ENCODE measurements at regions not wholly inside any gene's neighbourhood (a gene's known extent, or its start where the extent isn't known, plus 50 kb on each side); places are given as distances from the start of the nearest gene placed in this dataset.
"Not testable (repeated sequence)": the region's sequence is repeated elsewhere in the genome, so short reads cannot be mapped to it uniquely, and the experiment has no call there.

DNA sequence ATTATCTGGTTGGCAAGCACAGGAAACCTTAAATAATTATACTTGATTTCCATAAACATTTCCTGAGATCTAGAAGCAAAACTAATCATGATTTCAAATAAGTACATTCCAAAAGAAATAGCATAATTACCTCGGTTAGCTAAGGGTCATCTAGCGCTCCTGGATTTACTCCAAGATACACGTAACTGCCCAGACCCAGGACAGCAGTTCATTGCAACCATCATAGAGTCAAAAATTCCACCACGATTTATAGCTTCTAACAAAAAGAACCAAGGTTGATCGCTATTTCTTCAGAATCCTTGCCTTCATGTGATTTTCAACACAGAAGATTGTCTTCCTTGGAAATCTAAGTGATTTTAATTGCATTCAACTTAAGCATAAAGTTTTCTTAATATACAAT lies 1235.5 kb upstream of the TENM3 start:
- DNase-seq: no peak

DNA sequence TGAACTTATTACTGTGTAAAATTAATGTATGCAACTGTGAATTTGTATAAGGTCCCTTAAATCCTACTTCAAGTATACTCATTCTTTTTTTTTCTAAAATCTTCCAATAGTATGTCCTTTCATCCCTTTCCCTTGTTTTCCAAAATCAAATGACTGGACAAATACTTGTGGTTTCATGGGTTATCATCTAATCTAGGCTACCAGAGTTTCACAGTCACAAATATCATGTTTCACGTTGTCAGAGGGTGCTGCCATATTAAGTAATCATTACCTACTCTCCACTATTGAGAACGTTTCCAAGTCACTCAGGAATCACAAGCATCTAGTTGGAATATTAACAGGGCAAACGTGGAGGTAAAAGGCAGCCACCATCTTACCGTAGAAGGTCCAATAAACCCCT lies 1235.0 kb upstream of the TENM3 start:
- DNase-seq: no peak

DNA sequence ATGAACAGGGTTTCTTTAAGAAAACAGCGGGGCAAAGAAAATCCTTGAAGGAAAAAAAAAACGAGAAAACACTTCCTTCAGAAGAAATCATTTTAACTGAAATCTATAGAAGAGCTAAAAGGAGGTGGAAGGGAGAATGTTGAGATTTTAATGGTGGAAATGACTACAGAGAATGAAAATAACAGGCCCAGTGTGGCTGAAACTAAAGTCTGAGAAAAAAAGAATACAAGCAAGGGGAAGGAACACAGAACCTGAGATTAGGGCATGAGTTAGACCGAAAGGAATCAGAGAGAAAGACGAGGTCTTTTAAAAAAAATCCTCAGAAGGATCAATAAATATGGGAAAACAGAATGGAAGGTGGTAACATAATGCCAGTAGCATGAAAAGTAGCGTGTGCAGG lies 1230.0 kb upstream of the TENM3 start:
- no peak for DNase-seq

DNA sequence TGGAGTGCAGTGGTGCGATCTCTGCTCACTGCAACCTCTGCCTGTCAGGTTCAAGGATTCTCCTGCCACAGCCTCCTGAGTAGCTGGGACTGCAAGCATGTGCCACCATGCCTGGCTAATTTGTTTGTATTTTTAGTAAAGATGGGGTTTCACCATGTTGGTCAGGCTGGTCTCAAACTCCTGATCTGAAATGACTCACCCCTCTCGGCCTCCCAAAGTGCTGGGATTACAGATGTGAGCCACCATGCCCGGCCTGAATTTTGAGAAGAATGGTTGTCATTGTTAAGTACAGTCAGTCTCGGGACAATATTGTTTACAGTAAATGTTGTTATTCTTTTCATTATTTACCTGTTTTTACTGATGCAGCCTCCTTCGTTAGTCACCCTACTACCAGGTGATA lies 1226.2 kb upstream of the TENM3 start:
- no peak for DNase-seq

DNA sequence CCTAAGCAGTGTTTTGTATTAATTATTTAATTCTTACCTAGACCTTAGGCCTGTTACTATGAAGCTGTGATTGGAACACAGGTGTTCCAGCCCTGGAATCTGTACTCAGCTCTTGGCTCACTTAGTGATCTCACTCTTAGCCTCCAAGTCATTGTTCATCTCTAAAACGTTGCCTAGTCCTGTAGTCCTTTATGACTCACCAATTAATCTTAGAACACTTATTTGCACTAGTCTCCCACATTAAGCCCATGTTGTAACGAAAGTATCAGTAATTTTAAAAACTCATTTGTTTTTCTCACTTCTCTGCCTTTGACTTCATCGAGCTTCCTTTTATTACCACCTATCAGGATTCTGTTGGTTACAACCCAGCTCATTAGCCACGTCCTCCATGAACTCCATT lies 1224.7 kb upstream of the TENM3 start:
- no peak for DNase-seq

DNA sequence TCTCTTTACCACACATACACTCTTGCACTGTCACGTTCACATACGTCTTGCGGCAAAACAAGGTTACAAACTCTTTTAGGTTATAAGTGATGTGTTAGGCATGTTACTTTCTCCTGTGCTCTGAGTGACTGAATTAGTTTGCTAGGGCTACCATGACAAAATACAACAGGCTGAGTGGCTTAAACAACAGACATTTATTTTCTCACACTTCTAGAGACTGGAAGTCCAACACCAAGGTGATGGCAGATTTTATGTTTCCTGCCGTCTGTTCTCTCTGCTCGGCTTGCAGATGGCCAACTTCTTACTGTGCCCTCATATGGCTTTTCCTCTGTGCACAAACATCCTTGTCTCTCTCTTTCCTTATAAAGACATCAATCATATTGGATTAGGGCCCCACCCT lies 1224.3 kb upstream of the TENM3 start:
- no peak for DNase-seq

DNA sequence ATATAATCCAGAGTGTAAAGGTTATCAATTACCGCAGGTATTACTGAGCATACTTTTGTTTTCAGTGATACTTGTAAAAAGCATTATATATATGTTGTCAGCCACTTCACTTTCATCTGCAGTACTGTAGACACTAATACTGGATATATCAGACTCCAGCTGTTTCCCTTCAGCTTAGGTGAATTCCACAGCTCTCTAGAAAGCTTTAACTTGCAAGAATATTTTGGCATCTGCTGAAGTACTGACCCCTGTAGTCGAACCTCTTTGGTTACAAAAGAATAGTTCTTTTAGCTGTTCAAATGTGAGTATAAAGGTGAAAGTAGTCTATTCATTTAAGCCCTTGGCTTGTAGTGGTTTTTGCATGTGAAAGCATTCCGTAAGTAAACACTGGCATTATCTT lies 1222.7 kb upstream of the TENM3 start:
- DNase-seq: no peak

DNA sequence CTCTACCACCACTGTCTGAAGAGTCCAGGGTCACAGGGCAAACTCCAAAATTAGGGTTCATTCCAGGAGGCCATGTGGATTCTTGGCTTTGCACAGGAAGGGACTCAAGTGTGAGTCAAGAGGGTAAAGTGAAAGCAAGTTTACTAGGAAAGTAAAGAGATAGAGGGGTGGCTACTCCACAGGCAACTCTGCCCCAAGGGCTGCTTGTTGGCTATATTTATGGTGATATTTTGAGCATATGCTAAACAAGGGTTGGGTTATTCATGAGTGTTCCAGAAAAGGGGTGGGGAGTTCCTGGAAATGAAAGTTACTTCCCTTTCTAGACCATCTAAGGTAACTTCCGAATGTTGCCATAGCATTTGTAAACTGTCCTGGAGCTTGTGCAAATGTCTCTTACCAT lies 1222.0 kb upstream of the TENM3 start:
- no peak for DNase-seq

DNA sequence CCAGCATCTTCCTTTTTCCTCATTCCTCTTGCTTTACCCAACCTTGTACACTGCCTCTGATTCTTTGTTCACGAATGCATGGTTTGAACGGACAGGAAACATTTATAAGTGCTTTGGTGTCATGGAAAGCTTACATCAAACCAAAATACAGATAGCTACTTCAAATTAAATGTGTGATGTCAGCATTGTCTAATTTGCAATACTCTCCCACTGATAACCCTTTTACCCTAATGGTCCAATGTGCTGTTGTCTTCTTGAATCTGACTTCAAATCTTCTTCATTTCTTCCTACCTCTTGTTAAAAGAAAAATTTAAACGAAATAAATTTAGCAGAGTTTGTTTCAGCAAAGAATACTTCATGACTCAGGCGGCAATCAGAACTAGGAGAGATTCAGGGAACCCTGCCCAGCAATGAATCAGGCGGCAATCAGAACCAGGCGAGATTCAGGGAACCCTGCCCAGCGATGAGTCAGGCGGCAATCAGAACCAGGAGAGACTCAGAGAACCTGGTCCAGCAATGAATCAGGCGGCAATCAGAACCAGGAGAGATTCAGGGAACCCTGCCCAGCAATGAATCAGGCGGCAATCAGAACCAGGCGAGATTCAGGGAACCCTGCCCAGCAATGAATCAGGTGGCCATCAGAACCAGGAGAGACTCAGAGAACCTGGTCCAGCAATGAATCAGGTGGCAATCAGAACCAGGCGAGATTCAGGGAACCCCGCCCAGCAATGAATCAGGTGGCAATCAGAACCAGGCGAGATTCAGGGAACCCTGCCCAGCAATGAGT lies 1212.9 kb upstream of the TENM3 start:
- DNase-seq: not testable (repeated sequence)

DNA sequence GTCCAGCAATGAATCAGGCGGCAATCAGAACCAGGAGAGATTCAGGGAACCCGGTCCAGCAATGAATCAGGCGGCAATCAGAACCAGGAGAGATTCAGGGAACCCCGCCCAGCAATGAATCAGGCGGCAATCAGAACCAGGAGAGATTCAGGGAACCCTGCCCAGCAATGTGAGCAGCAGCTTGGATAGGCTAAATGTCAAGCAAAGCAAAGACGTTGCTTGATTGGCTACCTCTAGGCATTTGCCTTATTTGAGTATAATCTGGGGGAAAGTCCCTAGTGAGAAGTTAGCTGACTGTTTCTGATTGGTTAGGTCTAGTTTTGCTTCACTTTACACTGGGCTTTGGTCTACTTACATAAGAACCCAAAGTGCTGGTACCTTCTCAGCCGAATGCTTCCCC lies 1212.2 kb upstream of the TENM3 start:
- DNase-seq: no peak

DNA sequence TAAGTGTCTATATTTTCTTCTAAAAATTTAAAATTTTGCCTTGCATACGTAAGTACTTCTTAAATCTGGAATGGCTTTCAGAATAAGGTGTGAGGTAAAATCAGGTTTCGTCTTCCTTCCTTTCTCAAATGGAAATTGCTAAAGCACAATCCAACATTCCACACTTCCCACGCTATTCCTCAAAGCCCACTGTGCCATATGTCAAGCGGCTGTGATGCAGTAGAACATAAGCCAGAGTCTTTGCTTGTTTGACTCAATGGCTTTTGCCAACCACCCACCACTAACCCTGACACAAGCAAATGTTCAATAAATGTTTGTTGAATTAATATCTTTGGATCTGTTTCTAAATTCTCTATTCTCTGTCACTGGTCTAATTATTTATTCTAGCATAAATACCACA lies 1199.7 kb upstream of the TENM3 start:
- DNase-seq: no peak

DNA sequence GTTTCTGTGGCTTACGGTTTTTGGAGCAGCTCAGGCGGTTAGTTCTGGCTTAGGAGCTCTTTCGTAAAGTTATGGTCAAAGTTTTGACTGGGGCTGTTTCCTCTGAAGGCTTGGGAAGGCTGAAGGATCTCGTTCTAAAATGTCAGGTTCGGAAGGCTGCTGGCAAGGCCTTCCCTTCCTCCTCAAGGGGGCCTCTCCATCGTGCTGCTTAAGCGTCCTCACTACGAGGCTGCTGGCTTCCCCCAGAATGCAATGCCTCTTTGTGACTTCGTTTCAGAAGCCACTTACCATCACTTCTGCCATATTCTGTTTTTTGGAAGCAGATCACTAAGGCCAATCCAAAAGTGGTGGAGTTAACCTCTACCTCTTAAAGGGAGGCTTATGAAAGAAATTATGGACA lies 1196.4 kb upstream of the TENM3 start:
- DNase-seq: no peak

DNA sequence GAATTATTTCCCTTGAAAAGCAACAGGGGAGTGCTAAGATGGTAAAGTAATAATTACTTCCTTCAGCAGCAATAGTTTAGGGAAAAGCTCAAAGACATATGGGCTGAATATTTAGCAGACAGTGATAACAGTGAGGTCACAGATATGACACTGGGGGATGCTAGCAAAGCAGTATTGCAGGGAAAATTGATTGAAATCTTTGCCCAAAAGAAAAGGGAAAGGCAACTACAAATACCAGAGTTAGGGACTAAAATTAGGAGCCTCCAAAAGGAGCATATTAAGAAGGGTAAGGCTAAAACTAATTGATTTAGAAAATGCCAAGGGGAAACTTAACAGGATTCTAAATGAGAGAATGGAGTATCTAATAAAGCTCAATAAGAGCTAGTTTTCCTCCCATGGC lies 1191.3 kb upstream of the TENM3 start:
- no peak for DNase-seq

DNA sequence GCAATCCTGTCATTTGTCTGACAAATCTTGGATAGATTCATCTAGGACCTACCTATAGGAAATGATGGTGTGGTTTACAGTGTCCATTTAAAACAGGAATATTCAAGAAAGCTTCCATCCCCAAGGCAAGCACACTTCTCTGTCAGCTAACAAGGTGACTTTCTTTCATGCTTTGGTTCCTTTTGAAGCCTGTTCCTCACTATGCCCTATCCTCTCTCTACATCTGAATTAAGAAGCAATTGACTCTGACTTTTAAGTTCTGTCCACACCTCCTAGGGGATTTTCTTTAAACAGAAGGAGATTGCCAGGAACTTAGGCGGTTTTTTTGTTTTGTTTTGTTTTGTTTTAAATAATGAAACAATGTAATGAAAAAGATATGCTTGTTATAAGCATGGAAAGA lies 1181.4 kb upstream of the TENM3 start:
- DNase-seq: no peak

DNA sequence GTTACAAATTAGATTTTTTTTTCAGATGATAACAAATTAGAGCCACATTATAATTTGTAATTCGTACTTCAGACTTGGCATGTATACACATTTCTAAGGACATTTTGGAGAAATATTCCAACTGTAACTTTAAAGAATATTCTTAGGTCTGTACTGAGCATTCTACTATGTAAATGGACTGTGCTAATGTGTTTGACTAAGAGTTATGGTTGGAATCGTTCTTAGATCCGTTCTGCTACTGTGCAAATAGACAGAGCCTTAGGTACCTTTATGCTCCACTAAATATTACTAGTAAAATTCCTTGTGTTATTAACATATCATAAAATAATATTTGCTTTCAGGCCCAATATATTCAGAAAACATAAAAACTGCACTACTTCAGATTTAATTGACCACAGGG lies 1180.0 kb upstream of the TENM3 start:
- no peak for DNase-seq

DNA sequence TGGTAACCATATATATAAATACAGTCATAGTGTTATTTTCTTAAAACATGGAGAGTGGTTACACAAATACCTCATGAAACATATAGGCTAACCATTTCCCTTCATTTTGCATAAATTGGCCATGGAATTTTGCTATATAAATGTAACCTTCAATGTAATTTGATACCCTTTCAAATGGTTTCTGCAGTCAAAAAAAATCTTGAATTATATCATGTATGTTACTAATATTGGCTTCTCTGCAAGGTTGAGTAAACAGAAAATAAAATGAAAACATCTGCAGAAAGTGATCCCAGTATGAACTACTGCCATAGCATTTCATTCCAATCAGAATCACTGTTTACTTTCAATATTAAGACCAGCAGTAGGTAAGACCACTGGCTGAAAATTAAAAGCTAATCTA lies 1165.9 kb upstream of the TENM3 start:
- DNase-seq: no peak

DNA sequence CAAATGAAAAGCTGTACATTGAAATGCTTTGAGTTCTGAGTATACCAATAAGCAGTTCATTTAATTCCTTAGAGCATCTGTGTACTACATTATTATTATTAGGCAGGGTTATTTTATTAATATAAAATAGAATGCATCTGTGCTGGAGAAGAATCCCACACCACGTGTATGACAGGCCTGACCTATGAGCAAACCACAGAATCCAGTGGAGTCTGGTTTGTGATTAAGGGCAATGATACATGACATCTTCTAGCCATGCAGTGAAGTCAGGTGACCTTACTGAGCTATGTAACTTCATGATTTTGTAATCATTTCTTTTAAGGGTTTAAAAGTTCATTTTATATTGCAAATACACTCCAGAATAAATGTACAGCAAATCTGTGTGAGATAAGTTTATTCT lies 1165.0 kb upstream of the TENM3 start:
- no peak for DNase-seq

DNA sequence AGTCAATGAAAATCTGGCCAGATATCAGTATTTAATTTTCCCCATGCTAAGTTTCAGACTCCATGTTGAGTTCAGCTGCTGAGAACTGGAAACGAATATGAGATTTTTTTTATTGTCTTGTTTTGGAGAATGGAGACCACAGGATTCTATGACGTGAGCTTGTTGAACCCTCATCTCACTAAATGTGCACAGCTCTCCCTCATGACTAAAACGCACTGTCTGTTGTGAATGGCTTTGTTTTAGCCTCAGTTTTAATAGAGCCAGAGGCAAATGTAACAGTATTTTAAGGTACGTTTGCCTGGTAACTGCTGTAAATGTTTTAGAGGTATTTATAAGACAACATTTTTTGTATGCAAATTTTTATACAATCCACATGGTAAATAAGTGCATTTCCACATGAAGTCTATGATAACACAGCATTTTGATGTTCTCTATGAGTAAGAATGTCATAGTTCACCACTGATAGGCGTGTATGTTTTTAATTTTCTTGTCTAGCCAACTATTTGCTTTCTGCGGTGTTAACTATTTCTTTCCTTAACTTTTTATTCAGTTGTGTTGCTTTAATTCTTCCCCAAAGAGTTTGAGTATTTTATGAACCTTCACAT lies 1159.3 kb upstream of the TENM3 start:
- DNase-seq: no peak

DNA sequence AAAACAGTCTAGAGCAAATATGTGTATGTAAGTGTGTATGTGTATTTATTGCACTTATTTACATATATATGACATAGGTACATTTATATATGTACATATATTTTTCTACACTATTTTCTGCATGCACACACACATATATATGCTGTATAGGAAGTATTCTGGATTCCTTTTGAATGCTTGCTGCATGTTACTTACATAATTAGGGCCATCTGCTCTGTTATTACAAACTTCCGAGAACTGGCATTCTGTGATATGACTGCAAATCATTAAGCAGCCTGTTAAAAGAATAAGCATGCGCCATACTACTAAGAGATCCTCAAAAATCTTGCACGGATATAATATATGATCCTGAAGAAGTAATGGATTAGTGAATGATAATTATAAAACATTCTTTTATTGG lies 1157.6 kb upstream of the TENM3 start:
- DNase-seq: no peak

DNA sequence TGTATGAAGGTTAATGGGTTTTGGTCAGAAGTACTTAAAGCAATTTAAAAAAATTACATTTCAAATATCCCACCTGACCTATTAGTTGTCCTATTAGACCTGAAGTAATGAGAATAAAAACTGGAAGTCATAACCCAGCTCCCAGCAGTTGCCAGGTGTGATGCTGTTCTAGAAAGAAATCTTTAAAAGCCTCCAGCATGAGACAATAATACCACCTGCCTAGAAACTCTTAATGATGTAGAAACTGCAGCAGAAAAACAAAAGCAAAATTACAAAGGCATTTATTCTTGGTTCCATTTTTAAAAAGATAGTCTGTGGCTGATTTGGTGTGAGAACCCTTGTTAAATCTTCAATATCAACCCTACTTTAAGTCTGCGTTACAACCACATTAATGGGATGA lies 1137.7 kb upstream of the TENM3 start:
- DNase-seq: no peak

DNA sequence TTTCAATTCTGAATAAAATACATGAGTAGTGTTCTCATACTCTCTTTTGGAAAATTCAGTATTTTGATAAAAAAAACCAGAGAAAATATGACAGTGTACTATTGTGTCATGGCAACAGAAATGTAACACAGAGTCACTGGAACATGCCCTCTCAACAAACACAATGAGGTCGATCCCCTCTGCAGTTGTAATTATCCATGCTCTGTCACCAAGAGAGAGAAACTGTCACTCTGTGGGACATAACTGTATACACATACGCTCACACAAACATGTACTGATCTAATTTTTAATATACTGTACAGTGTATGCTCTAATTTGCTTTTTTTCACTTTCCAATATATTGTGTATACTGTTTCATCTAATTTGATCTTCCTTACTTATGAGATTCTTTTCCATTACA lies 1136.8 kb upstream of the TENM3 start:
- no peak for DNase-seq

DNA sequence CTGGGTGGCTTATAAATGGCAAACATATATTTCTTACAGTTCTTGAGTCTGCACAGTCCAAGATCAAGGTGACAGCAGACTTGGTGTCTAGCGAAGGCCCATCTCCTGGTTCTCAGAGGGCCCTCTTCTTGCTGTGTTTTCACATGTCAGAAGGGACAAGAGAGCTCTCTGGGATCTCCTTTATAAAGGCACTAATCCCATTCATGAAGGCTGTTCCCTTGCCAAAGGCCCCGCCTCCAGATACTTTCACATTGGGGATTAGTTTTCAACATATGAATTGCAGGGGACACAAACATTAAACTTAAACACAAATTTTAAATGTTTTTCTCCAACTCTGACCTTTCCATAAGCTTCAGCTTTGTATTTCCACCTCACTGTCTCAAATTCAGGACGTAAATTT lies 1135.0 kb upstream of the TENM3 start:
- DNase-seq: no peak

DNA sequence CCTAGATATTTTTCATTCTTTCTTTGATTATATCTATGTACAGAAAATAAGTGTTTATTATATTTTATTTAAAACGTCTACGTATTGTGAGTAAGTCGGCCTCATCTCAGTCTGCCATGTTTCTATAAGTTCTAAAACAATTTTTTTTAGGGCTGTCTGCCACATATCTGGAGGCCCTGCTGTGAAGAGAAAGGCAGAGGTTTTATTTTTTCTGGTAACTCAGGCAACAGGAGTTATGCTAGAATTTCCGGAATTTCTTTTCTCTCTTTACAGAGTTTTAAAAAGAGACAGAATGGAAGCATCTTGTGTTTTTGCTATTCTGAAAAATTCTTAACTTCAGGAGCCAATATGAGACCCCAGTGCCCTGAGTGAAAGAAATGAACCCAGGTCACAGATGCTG lies 1124.0 kb upstream of the TENM3 start:
- DNase-seq: no peak

DNA sequence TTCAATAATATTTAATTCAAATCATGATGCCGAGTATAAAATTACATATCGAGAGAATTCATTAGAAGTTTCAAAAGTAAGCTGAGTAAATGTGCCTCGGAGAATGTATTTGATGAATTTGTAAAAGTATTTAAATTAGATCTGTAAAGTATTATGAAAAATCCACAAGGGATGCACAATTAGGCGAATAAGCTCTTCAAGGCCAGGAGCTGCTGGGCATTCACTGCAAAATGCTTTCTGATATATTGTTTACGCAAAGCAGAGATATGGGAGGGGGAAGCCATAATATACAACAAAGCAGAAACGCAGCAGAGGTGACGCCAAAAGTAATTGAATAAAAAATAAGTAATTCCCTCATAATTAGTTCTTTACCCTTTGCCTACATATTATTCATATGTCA lies 1121.5 kb upstream of the TENM3 start:
- DNase-seq: no peak

DNA sequence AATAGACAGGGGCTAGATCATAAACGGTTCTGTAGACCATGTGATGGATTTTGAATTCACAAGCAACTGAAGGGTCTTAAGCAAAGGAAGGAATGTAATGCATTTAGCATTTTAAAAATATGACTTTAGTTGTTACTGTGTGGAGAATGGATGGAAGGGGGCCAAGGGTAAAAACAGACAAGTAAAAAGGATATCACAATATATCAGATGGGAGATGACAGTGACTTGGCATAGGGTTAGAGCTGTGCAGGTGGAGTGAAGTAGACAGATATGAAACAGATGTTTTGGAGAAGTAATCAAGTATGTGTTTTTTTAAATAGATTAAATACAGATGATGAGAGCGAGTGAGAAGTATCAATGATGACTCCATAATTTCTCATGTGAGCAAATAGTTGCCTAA lies 1116.0 kb upstream of the TENM3 start:
- no peak for DNase-seq

Data from activated CD4-positive, alpha-beta T cell treated with anti-CD3 and anti-CD28 coated beads for 1 hour (primary cell).